Ishikawa (cell line): ENCODE measurements at regions not wholly inside any gene's neighbourhood (a gene's known extent, or its start where the extent isn't known, plus 50 kb on each side); places are given as distances from the start of the nearest gene placed in this dataset.

Source experiments
- CEBPB ChIP-seq: IDR thresholded peaks from 2 replicates; pipeline ENCODE4 v1.6.1; 2012
- CREB1 ChIP-seq: IDR thresholded peaks from 2 replicates; pipeline ENCODE4 v1.6.1; 2012; ENCODE audit warnings: low read depth
- EGR1 ChIP-seq: IDR thresholded peaks from 2 replicates; pipeline ENCODE4 v1.6.1; 2012
- EP300 ChIP-seq: IDR thresholded peaks from 2 replicates; pipeline ENCODE4 v1.6.1; 2012; ENCODE audit warnings: borderline replicate concordance
- FOXM1 ChIP-seq: IDR thresholded peaks from 2 replicates; pipeline ENCODE4 v1.6.1; 2012; ENCODE audit warnings: low read depth, borderline replicate concordance
- NFIC ChIP-seq: IDR thresholded peaks from 2 replicates; pipeline ENCODE4 v1.6.1; 2012
- RAD21 ChIP-seq: IDR thresholded peaks from 2 replicates; pipeline ENCODE4 v1.6.1; 2012; ENCODE audit warnings: low read depth
- REST ChIP-seq: IDR thresholded peaks from 2 replicates; pipeline ENCODE4 v1.6.1; 2012; ENCODE audit warnings: low read depth, mild to moderate bottlenecking
- TAF1 ChIP-seq: IDR thresholded peaks from 2 replicates; pipeline ENCODE4 v1.6.1; 2012; ENCODE audit warnings: low read depth, mild to moderate bottlenecking
- TCF12 ChIP-seq: IDR thresholded peaks from 2 replicates; pipeline ENCODE4 v1.6.1; 2012; ENCODE audit warnings: low read depth
- TEAD4 ChIP-seq: IDR thresholded peaks from 2 replicates; pipeline ENCODE4 v1.6.1; 2012
- YY1 ChIP-seq: IDR thresholded peaks from 2 replicates; pipeline ENCODE4 v1.6.1; 2012; ENCODE audit warnings: low read depth
- ZBTB7A ChIP-seq: IDR thresholded peaks from 2 replicates; pipeline ENCODE4 v1.6.1; 2012; ENCODE audit warnings: low read depth
- TF ChIP-seq, protein P1 (sequence below): IDR thresholded peaks from 2 replicates; pipeline ENCODE4 v1.6.1; 2012
- TF ChIP-seq, protein P2 (sequence below): IDR thresholded peaks from 2 replicates; pipeline ENCODE4 v1.6.1; 2012

- no peak for TF ChIP-seq CEBPB
- no peak for TF ChIP-seq NFIC
- TF ChIP-seq TEAD4 = no peak
- TF ChIP-seq YY1 = no peak
These were observed 471.8 kb upstream of the BRINP1 start for GRCh38 chr9:119841016-119841415.

- TF ChIP-seq RAD21 = no peak
- TF ChIP-seq TEAD4 = no peak
- TF ChIP-seq CREB1 = no peak
- TF ChIP-seq YY1 = no peak
- no peak for TF ChIP-seq FOXM1
- TF ChIP-seq EGR1 = no peak
- TF ChIP-seq TCF12 = no peak
- no peak for TF ChIP-seq EP300
- no peak for TF ChIP-seq ZBTB7A
- no peak for TF ChIP-seq TAF1
- no peak for TF ChIP-seq CEBPB
- no peak for TF ChIP-seq NFIC
- TF ChIP-seq, protein P1, sequence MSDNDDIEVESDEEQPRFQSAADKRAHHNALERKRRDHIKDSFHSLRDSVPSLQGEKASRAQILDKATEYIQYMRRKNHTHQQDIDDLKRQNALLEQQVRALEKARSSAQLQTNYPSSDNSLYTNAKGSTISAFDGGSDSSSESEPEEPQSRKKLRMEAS = no peak
- TF ChIP-seq, protein P2, sequence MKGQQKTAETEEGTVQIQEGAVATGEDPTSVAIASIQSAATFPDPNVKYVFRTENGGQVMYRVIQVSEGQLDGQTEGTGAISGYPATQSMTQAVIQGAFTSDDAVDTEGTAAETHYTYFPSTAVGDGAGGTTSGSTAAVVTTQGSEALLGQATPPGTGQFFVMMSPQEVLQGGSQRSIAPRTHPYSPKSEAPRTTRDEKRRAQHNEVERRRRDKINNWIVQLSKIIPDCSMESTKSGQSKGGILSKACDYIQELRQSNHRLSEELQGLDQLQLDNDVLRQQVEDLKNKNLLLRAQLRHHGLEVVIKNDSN = no peak
- TF ChIP-seq REST = no peak
These were observed 470.7 kb upstream of the BRINP1 start for GRCh38 chr9:119839888-119840287.

DNA sequence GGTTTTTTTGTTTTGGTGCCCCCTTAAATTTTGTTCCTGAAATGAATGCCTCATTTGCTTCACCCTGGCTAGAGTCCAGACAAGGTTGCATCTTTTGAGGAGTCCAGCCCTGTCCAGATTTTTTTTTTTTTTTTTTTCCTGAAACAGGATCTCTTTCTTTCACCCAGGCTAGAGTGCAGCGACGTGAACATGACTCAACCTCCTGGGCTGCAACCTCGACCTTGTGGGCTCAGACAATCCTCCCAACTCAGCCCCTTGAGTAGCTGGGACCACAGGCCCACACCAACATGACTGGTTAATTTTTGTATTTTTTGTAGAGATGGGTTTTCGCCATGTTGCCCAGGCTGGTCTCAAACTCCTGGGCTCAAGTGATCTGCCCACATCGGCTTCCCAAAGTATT is 469.0 kb upstream of the BRINP1 start:
- TF ChIP-seq EGR1 = no peak
- TF ChIP-seq ZBTB7A = no peak
- no peak for TF ChIP-seq TCF12
- no peak for TF ChIP-seq EP300
- TF ChIP-seq CEBPB = no peak
- TF ChIP-seq FOXM1 = no peak

- no peak for TF ChIP-seq TAF1
- no peak for TF ChIP-seq EGR1
- no peak for TF ChIP-seq TEAD4
These were observed 466.8 kb upstream of the BRINP1 start for GRCh38 chr9:119836036-119836435.

DNA sequence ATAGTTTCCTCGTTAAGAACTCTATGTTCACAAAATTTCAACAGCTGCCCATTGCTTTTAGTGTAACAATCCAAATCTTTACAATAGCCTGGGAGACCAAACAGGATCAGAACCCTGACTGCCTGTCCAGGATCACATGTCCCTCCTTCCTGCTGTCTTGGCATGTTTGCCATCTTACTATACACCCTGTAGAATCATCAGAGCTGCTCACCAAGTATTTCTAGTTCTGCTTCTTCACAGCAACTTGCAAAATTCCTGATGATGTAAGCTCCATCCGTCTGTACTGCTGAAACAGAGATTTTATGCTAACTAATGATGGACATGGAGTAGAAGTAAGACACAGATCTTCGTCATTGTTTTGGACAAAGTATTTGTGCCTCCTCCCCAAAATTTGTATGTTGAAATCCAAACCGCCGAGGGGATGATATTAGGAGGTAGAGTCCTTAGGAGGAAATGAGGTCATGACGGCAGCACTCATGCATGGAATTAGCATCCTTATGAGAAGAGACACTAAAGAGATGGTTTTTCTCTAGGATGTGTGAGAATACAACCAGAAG is 464.9 kb upstream of the BRINP1 start:
- TF ChIP-seq TCF12 = no peak
- no peak for TF ChIP-seq ZBTB7A
- TF ChIP-seq, protein P2 = no peak
- TF ChIP-seq YY1 = no peak
- no peak for TF ChIP-seq NFIC
- no peak for TF ChIP-seq CREB1
- no peak for TF ChIP-seq RAD21

GRCh38 chr9:119831309-119831708 is 462.1 kb upstream of the BRINP1 start:
- TF ChIP-seq REST = no peak
- TF ChIP-seq ZBTB7A = no peak
- no peak for TF ChIP-seq EP300
- TF ChIP-seq FOXM1 = no peak
- no peak for TF ChIP-seq CEBPB
- TF ChIP-seq TCF12 = no peak

DNA sequence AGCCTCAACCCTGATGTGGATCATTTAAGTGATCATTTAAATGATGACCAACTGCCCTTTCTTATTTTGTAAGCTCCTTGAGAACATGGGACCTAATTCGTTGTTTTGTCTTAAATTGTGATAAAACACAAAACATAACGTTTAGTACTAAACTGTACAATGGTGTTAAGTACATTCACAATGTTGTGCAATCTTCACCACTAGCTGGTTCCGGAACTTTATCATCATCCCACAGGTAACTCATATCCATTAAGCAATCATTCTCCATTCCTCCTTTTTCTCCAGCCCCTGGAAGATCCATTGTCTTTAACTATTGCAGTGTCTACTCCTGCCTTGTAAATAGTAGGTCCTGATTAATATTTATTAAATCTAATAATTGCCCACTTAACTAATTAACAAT is 460.5 kb upstream of the BRINP1 start:
- TF ChIP-seq TAF1 (no peak), ZBTB7A (no peak), TCF12 (no peak), EGR1 (no peak), YY1 (no peak), FOXM1 (no peak), NFIC (no peak)
- TF ChIP-seq, protein P2 = no peak
